ENCODE measurements at regions not wholly inside any gene's neighbourhood (a gene's known extent, or its start where the extent isn't known, plus 50 kb on each side); places are given as distances from the start of the nearest gene placed in this dataset.

DNA sequence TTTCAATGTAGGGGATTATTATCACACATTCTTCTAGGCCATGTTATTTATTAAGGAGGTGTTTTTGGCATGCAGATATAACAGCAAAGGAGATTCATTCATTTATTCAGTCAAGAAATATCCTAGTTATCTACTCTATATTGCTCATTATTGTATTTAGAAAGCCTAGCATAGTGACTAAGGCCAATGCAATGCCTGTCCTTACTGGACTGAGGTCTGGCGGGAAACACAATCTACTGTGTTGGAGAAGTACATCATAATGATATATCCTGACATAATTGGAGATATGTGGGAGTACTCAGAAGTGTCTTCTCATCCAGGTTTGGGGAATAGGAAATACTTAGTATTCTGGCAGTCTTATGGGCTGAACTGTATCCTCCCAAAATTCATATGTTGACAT lies 421.5 kb upstream of the USP24 start:
- no peak overlapping the region for H3K27ac ChIP-seq (ENCODE audit: low read depth in 1 of 2, low read length in 1 of 2)
- 92 to 97% methylated on average over 1 of the region's 1 CpG for WGBS, 2 donors
- peaks cover 3 to 16% (median 10%) of the 10 kb centered on the region in 5 donors for H3K4me1 ChIP-seq (ENCODE audit: control insufficient read depth in 5 of 5, insufficient read depth in 5 of 5, low read length in 5 of 5)
- no peaks in the 10 kb centered on the region for H3K9me3 ChIP-seq (ENCODE audit: control insufficient read depth in 4 of 4, insufficient read depth in 3 of 4, low read length in 3 of 4)
- no peak for ATAC-seq (ENCODE audit: insufficient read depth, low FRiP score)
- H3K4me3 ChIP-seq = no peak overlapping the region
- DNase-seq = no peak
- TF ChIP-seq, protein P1, sequence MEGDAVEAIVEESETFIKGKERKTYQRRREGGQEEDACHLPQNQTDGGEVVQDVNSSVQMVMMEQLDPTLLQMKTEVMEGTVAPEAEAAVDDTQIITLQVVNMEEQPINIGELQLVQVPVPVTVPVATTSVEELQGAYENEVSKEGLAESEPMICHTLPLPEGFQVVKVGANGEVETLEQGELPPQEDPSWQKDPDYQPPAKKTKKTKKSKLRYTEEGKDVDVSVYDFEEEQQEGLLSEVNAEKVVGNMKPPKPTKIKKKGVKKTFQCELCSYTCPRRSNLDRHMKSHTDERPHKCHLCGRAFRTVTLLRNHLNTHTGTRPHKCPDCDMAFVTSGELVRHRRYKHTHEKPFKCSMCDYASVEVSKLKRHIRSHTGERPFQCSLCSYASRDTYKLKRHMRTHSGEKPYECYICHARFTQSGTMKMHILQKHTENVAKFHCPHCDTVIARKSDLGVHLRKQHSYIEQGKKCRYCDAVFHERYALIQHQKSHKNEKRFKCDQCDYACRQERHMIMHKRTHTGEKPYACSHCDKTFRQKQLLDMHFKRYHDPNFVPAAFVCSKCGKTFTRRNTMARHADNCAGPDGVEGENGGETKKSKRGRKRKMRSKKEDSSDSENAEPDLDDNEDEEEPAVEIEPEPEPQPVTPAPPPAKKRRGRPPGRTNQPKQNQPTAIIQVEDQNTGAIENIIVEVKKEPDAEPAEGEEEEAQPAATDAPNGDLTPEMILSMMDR (IDR thresholded peaks at IDR 0.05; ENCODE audit: control extremely low read depth, extremely low read depth) = no peak
- no peaks in the 10 kb centered on the region for H3K36me3 ChIP-seq (ENCODE audit: control insufficient read depth in 4 of 4, insufficient read depth in 4 of 4, low read length in 4 of 4)
- no peaks in the 10 kb centered on the region for H3K27me3 ChIP-seq (ENCODE audit: control insufficient read depth in 3 of 3, insufficient read depth in 3 of 3, low read length in 2 of 3)
- H3K9ac ChIP-seq (ENCODE audit: insufficient read depth in 1 of 2, low read length in 2 of 2) = no peak overlapping the region

DNA sequence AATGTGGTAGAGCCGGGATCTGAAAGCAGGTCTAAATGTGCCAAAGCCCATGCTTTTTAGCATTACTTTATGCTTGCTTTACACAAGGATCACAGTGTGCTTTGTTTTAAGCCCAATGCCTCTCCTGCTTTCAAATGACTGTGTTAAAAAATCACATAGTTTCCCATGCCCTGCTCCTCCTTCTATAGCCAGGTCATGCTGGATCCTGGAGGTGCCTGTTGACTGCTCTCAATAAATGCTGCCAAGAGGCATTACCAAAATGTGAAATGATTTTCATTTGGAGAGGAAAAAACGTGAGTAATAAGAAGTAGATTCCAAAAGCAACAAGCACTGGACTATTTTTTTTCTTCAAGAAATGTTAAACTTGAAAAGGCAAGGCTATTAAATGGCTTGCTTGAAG lies 420.7 kb upstream of the USP24 start:
- H3K4me1 ChIP-seq (ENCODE audit: control insufficient read depth in 5 of 5, insufficient read depth in 5 of 5, low read length in 5 of 5) = peaks cover 0 to 12% (median 6%) of the 10 kb centered on the region in 5 donors
- DNase-seq (no peak), ATAC-seq (ENCODE audit: insufficient read depth, low FRiP score) (no peak)
- WGBS, 2 donors = 43 to 63% methylated on average over 2 of the region's 2 CpGs
- no peak overlapping the region for H3K27ac ChIP-seq (ENCODE audit: low read depth in 1 of 2, low read length in 1 of 2)
- no peaks in the 10 kb centered on the region for H3K9me3 ChIP-seq (ENCODE audit: control insufficient read depth in 4 of 4, insufficient read depth in 3 of 4, low read length in 3 of 4)
- H3K9ac ChIP-seq (ENCODE audit: insufficient read depth in 1 of 2, low read length in 2 of 2) = no peak overlapping the region
- no peaks in the 10 kb centered on the region for H3K36me3 ChIP-seq (ENCODE audit: control insufficient read depth in 4 of 4, insufficient read depth in 4 of 4, low read length in 4 of 4)
- no peak overlapping the region for H3K4me3 ChIP-seq
- TF ChIP-seq, protein P1 (IDR thresholded peaks at IDR 0.05; ENCODE audit: control extremely low read depth, extremely low read depth) = no peak
- H3K27me3 ChIP-seq (ENCODE audit: control insufficient read depth in 3 of 3, insufficient read depth in 3 of 3, low read length in 2 of 3) = no peaks in the 10 kb centered on the region

DNA sequence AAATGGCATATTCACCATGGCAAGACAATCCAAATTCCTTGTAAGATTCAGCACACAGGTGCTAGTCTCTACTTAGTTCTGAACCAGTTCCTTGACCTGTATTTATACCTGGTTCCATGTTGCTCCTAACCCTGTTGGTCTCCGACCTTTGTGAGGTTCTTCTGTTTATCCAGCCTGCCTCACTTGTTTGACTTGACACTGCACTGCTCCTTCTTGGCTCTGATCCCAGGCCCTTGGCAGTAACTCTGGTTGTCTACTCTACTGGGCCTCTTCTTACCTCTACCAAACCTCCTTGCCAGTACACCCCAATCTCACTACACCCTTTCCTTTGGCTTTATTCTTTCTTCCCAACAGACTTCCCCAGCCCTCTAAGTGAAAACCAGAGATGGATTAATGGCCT lies 419.4 kb upstream of the USP24 start:
- Histone ChIP-seq H3K4me1 (ENCODE audit: control insufficient read depth in 5 of 5, insufficient read depth in 5 of 5, low read length in 5 of 5) (peaks cover 0 to 12% (median 6%) of the 10 kb centered on the region in 5 donors), H3K27me3 (ENCODE audit: control insufficient read depth in 3 of 3, insufficient read depth in 3 of 3, low read length in 2 of 3) (no peaks in the 10 kb centered on the region), H3K27ac (ENCODE audit: low read depth in 1 of 2, low read length in 1 of 2) (no peak overlapping the region), H3K36me3 (ENCODE audit: control insufficient read depth in 4 of 4, insufficient read depth in 4 of 4, low read length in 4 of 4) (no peaks in the 10 kb centered on the region), H3K9me3 (ENCODE audit: control insufficient read depth in 4 of 4, insufficient read depth in 3 of 4, low read length in 3 of 4) (no peaks in the 10 kb centered on the region), H3K4me3 (no peak overlapping the region), H3K9ac (ENCODE audit: insufficient read depth in 1 of 2, low read length in 2 of 2) (no peak overlapping the region)
- TF ChIP-seq, protein P1 (IDR thresholded peaks at IDR 0.05; ENCODE audit: control extremely low read depth, extremely low read depth) = no peak
- WGBS, 2 donors = 68 to 72% methylated on average over 1 of the region's 1 CpG
- ATAC-seq (ENCODE audit: insufficient read depth, low FRiP score) = no peak
- DNase-seq = peak in 1 of 3 donors; percentile 15

DNA sequence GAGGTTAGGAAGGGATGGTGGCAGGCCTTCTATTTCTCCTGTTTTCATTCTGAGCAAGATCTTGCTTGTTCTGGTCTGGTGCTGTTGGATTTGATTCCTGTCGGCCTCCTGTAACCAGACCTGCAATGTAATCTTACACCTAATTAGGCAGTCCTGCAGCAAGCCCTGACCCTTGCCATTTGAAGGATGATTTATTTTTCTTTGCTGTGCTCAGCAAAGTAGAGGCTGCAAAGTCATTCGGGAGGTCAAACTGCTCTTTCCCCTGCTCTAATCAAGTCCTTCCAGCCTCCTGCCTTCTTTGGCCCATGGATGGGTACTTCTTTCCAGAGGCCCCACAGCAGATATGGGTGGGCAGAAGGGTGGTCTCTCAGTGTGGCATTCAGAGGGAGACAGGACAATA lies 417.7 kb upstream of the USP24 start:
- 71 to 91% methylated on average over 2 of the region's 2 CpGs for WGBS, 2 donors
- ATAC-seq (ENCODE audit: insufficient read depth, low FRiP score) = no peak
- H3K27me3 ChIP-seq (ENCODE audit: control insufficient read depth in 3 of 3, insufficient read depth in 3 of 3, low read length in 2 of 3) = no peaks in the 10 kb centered on the region

More for the DNA sequence above, 417.7 kb upstream of the USP24 start:
- no peak overlapping the region for H3K4me3 ChIP-seq
- peaks cover 0 to 12% (median 6%) of the 10 kb centered on the region in 5 donors for H3K4me1 ChIP-seq (ENCODE audit: control insufficient read depth in 5 of 5, insufficient read depth in 5 of 5, low read length in 5 of 5)
- no peaks in the 10 kb centered on the region for H3K36me3 ChIP-seq (ENCODE audit: control insufficient read depth in 4 of 4, insufficient read depth in 4 of 4, low read length in 4 of 4)
- DNase-seq = peak in 2 of 3 donors; percentile 20 to 55
- H3K9ac ChIP-seq (ENCODE audit: insufficient read depth in 1 of 2, low read length in 2 of 2) = no peak overlapping the region
- TF ChIP-seq, protein P1 (IDR thresholded peaks at IDR 0.05; ENCODE audit: control extremely low read depth, extremely low read depth) = no peak
- H3K27ac ChIP-seq (ENCODE audit: low read depth in 1 of 2, low read length in 1 of 2) = no peak overlapping the region
- no peaks in the 10 kb centered on the region for H3K9me3 ChIP-seq (ENCODE audit: control insufficient read depth in 4 of 4, insufficient read depth in 3 of 4, low read length in 3 of 4)
